Stomach smooth muscle (tissue), 2 donors: ENCODE measurements at regions not wholly inside any gene's neighbourhood (a gene's known extent, or its start where the extent isn't known, plus 50 kb on each side); places are given as distances from the start of the nearest gene placed in this dataset.
"Not testable (repeated sequence)": the region's sequence is repeated elsewhere in the genome, so short reads cannot be mapped to it uniquely, and the experiment has no call there.

Experiments used
- H3K27ac ChIP-seq: one replicate; pipeline ENCODE4 v1.7.0; 2013; ENCODE audit warnings: mild to moderate bottlenecking, low read length, inconsistent platforms
- H3K27me3 ChIP-seq, 2 donors: one replicate each; pipeline ENCODE4 v1.7.0; 2013; ENCODE audit warnings: low read length in 2 of 2; ENCODE audit not compliant: insufficient read depth in 2 of 2, control insufficient read depth in 1 of 2
- H3K36me3 ChIP-seq, 2 donors: one replicate each; pipeline ENCODE4 v1.7.0; 2013; ENCODE audit warnings: low read length in 2 of 2; ENCODE audit not compliant: control insufficient read depth in 2 of 2, insufficient read depth in 2 of 2
- H3K4me1 ChIP-seq: one replicate; pipeline ENCODE4 v1.7.0; 2013; ENCODE audit warnings: low read length; ENCODE audit not compliant: control insufficient read depth, insufficient read depth
- H3K4me3 ChIP-seq, 2 donors: one replicate each; pipeline ENCODE4 v1.7.0; 2013; ENCODE audit warnings: low read length in 2 of 2
- H3K9ac ChIP-seq, 2 donors: one replicate each; pipeline ENCODE4 v1.7.0; 2013; ENCODE audit warnings: low read length in 2 of 2, mild to moderate bottlenecking in 1 of 2
- H3K9me3 ChIP-seq, 2 donors: one replicate each; pipeline ENCODE4 v1.7.0; 2013; ENCODE audit warnings: low read length in 2 of 2; ENCODE audit not compliant: control insufficient read depth in 2 of 2
- donor health status: healthy.
- donor health status: Pancreatic carcinoma.

DNA sequence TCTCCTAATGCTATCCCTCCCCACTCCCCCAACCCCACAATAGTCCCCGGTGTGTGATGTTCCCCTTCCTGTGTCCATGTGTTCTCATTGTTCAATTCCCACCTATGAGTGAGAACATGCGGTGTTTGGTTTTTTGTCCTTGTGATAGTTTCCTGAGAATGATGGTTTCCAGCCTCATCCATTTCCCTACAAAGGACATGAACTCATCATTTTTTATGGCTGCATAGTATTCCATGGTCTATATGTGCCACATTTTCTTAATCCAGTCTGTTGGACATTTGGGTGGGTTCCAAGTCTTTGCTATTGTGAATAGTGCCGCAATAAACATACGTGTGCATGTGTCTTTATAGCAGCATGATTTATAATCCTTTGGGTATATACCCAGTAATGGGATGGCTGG is 537.1 kb upstream of the KLF4 start:
- not testable (repeated sequence) for H3K27me3 ChIP-seq, H3K36me3 ChIP-seq, H3K27ac ChIP-seq, H3K9me3 ChIP-seq, H3K4me3 ChIP-seq, H3K9ac ChIP-seq, H3K4me1 ChIP-seq

- no peaks in the 10 kb centered on the region for H3K27me3 ChIP-seq
- H3K9ac ChIP-seq: no peak overlapping the region
- no peak overlapping the region for H3K4me3 ChIP-seq
Observed at GRCh38 chr9:108024604-108025003, 535.0 kb upstream of the KLF4 start.

GRCh38 chr9:108022246-108022935 is 532.8 kb upstream of the KLF4 start:
- Histone ChIP-seq H3K4me3 (no peak overlapping the region), H3K27ac (no peak overlapping the region), H3K27me3 (no peaks in the 10 kb centered on the region), H3K9me3 (no peaks in the 10 kb centered on the region), H3K36me3 (no peaks in the 10 kb centered on the region), H3K4me1 (no peaks in the 10 kb centered on the region), H3K9ac (no peak overlapping the region)

More at GRCh38 chr9:108024604-108025003, 535.0 kb upstream of the KLF4 start:
- Histone ChIP-seq H3K9me3 (no peaks in the 10 kb centered on the region), H3K36me3 (no peaks in the 10 kb centered on the region), H3K4me1 (no peaks in the 10 kb centered on the region), H3K27ac (no peak overlapping the region)

- no peak overlapping the region for H3K27ac ChIP-seq
- no peak overlapping the region for H3K9ac ChIP-seq
- H3K9me3 ChIP-seq: no peaks in the 10 kb centered on the region
- no peak overlapping the region for H3K4me3 ChIP-seq
- no peaks in the 10 kb centered on the region for H3K27me3 ChIP-seq
- no peaks in the 10 kb centered on the region for H3K4me1 ChIP-seq
- H3K36me3 ChIP-seq: no peaks in the 10 kb centered on the region
Observed at GRCh38 chr9:108021096-108021710, 531.6 kb upstream of the KLF4 start.

DNA sequence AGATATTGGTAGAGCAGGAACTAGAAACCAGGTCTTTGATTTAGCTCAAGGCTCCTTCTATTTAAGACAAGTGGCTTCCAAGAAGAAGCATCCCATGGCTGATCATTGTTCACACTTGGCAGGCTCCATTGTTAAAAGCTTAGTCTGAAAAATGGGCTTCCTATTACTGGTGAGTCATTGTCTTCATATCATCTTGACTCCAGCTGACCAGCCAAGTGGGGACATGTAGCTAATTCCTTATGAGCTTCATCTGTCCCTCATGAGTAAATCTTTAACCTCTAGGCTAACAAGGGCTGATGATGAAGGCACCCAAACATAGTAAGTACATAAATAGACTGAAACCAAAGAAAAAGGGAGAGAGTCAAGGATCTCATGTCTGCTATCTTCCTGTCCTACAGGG is 530.3 kb upstream of the KLF4 start:
- Histone ChIP-seq H3K27ac (no peak overlapping the region), H3K4me1 (no peaks in the 10 kb centered on the region), H3K36me3 (no peaks in the 10 kb centered on the region), H3K4me3 (no peak overlapping the region), H3K9ac (no peak overlapping the region), H3K27me3 (no peaks in the 10 kb centered on the region), H3K9me3 (no peaks in the 10 kb centered on the region)

- Histone ChIP-seq H3K9me3 (no peaks in the 10 kb centered on the region), H3K9ac (no peak overlapping the region), H3K27ac (no peak overlapping the region), H3K4me3 (no peak overlapping the region), H3K36me3 (no peaks in the 10 kb centered on the region), H3K4me1 (no peaks in the 10 kb centered on the region), H3K27me3 (no peaks in the 10 kb centered on the region)
Observed at GRCh38 chr9:108017671-108018070, 528.1 kb upstream of the KLF4 start.

DNA sequence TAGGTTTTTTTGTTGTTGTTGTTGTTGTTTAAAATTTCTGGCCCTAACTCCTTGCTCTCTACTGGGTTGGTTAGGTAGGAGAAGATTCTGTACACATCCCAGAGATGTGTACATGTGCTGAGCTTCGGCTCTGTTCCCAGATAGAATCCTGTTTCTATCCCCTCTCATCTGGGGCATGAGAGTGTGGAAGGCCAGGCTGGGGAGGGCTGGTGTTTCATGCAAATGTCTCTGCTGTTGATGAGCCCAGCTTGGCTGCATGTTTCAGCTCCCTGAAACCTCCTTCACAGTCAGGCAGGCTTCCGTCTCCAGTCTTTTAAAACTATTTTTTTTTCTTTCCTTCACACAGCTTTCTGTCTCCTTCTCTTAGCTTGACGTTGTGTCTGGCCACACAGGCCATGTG is 526.9 kb upstream of the KLF4 start:
- Histone ChIP-seq H3K9me3 (no peaks in the 10 kb centered on the region), H3K36me3 (no peaks in the 10 kb centered on the region), H3K27me3 (no peaks in the 10 kb centered on the region), H3K4me1 (no peaks in the 10 kb centered on the region), H3K9ac (no peak overlapping the region), H3K27ac (no peak overlapping the region), H3K4me3 (no peak overlapping the region)

GRCh38 chr9:108015690-108016089 is 526.1 kb upstream of the KLF4 start:
- no peak overlapping the region for H3K9ac ChIP-seq
- no peaks in the 10 kb centered on the region for H3K36me3 ChIP-seq
- no peaks in the 10 kb centered on the region for H3K9me3 ChIP-seq
- no peak overlapping the region for H3K4me3 ChIP-seq
- H3K4me1 ChIP-seq: no peaks in the 10 kb centered on the region
- no peak overlapping the region for H3K27ac ChIP-seq
- no peaks in the 10 kb centered on the region for H3K27me3 ChIP-seq

DNA sequence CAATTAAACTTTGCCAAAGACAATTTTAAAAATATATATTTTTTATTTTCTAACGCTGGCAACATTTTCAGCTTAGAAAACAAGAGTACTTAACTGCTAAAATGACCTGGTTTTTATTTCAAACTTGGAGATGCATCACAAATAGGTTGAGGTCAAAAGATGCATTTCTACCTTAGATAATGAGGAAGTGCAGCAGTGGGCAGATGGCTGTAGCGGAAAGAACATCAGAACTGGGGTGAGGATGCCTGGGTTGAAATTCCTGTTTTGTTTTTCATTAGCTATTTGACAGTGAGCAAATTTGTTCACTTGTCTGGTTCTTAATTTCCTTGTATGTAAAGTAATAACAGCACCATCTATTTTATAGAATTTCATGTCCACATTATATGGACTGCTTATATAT is 524.8 kb upstream of the KLF4 start:
- Histone ChIP-seq H3K36me3 (no peaks in the 10 kb centered on the region), H3K9me3 (no peaks in the 10 kb centered on the region), H3K4me1 (no peaks in the 10 kb centered on the region), H3K9ac (no peak overlapping the region), H3K4me3 (no peak overlapping the region), H3K27ac (no peak overlapping the region), H3K27me3 (no peaks in the 10 kb centered on the region)

GRCh38 chr9:108012886-108013665 is 523.5 kb upstream of the KLF4 start:
- H3K4me3 ChIP-seq: no peak overlapping the region
- H3K4me1 ChIP-seq: no peaks in the 10 kb centered on the region
- H3K27me3 ChIP-seq: no peaks in the 10 kb centered on the region
- no peaks in the 10 kb centered on the region for H3K36me3 ChIP-seq
- no peak overlapping the region for H3K9ac ChIP-seq
- no peaks in the 10 kb centered on the region for H3K9me3 ChIP-seq
- no peak overlapping the region for H3K27ac ChIP-seq

DNA sequence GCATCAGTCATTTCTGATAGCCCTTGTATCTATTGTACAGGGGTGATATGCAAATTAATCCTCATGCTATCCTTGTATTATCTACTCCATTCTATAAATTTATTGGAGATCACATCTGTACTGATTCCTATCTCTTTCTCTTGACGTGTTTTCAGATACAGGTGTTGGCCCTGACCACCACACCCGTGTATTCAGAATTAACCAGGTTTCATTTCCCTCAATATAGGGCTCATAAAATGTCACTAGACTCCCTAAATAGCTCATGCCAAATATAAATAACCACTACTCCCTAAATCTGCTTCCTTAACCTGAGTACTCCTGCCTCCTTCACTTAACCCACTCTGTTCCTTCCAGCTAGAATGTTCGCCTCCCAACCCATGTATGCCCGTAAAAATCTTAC is 522.8 kb upstream of the KLF4 start:
- Histone ChIP-seq H3K9ac (no peak overlapping the region), H3K4me3 (no peak overlapping the region), H3K9me3 (no peaks in the 10 kb centered on the region), H3K36me3 (no peaks in the 10 kb centered on the region), H3K27me3 (no peaks in the 10 kb centered on the region), H3K27ac (no peak overlapping the region), H3K4me1 (no peaks in the 10 kb centered on the region)
